GM12891 (cell line): ENCODE measurements at regions not wholly inside any gene's neighbourhood (a gene's known extent, or its start where the extent isn't known, plus 50 kb on each side); places are given as distances from the start of the nearest gene placed in this dataset.

Source experiments
- PAX5 ChIP-seq: IDR thresholded peaks from 2 replicates; pipeline ENCODE4 v1.6.1; 2011; ENCODE audit warnings: low read length, moderate library complexity, mild to moderate bottlenecking; ENCODE audit not compliant: insufficient read depth, severe bottlenecking
- POLR2A ChIP-seq: IDR thresholded peaks from 2 replicates; pipeline ENCODE4 v1.6.1; 2011; ENCODE audit warnings: low read depth, low read length, control low read depth
- POLR2AphosphoS5 ChIP-seq: IDR thresholded peaks from 2 replicates; pipeline ENCODE4 v1.6.1; 2011; ENCODE audit warnings: low read depth, low read length, control low read depth
- POU2F2 ChIP-seq: IDR thresholded peaks from 2 replicates; pipeline ENCODE4 v1.6.1; 2011; ENCODE audit warnings: low read depth, mild to moderate bottlenecking, control low read depth, low read length, moderate library complexity
- TAF1 ChIP-seq: IDR thresholded peaks from 2 replicates; pipeline ENCODE4 v1.6.1; 2011; ENCODE audit warnings: low read depth, low read length, control low read depth

DNA sequence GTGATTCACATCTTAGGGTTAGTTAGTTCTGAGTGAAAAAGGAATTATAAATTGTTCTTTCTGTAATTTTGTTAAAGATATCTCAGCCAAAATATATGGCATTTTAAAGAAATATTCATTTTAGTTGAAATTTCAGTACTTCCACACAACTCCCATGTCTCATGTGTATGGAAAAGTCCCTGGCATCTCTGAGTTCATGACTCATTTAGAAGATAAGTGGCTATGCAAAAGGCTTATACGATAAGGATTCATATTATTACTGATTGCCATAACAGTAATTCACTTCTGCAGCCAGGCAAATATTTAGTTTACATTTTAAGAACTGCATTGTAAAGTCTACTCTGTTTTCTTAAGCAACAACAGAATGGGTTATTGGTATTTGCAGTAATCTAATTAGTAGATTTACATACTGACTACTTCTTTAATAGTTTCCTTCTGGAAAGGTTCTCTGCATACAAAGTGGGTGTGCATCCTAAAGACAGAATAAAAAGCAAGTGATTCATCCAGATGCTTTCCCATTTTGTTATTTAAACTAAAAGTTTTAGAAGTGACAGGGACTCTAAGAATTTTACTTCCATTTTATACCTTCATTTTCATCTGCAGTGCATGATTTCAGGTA lies 682.4 kb upstream of the PABPC4L start:
- TF ChIP-seq POLR2A (no peak), PAX5 (no peak), TAF1 (no peak), POLR2AphosphoS5 (no peak), POU2F2 (no peak)
